PC-9 (cell line): ENCODE measurements at regions not wholly inside any gene's neighbourhood (a gene's known extent, or its start where the extent isn't known, plus 50 kb on each side); places are given as distances from the start of the nearest gene placed in this dataset.

ENCODE experiments used
- CTCF ChIP-seq: fragments of 200-600 bp; sonication (generic); conservative IDR thresholded peaks from 2 replicates; pipeline ENCODE4 v1.6.1; 2017; ENCODE audit warnings: mixed run types, antibody characterized with exemption, mild to moderate bottlenecking, moderate library complexity
- EZH2 ChIP-seq: fragments of 200-600 bp; sonication (generic); IDR thresholded peaks from 2 replicates; pipeline ENCODE4 v1.8.0; 2017; ENCODE audit warnings: antibody characterized with exemption, low read depth

GRCh38 chr11:28671274-28671673 is 563.1 kb downstream of the METTL15 start:
- TF ChIP-seq CTCF (no peak), EZH2 (no peak)
